ENCODE measurements at regions not wholly inside any gene's neighbourhood (a gene's known extent, or its start where the extent isn't known, plus 50 kb on each side); places are given as distances from the start of the nearest gene placed in this dataset.

DNA sequence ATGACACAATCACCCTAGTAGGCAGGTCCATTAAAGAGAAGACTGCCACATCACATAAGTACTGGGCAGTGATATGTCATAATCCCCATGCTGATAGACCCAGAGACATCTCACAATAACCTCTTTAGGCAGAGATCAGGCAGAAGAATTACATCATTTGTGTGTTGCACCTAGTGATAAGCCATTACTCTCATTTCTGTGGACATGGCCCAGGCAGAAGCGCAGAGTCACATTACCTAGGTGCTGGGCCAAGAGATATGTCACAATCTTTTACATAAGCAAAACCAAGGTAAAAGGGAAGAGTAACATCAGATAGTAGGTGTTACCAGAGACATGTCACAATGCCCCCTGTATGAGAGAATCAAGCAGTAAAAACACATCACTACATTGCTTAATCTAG is 71.9 kb downstream of the ZNF726 start:
- TF ChIP-seq TCF12 (IDR thresholded peaks at IDR 0.05; ENCODE audit: low read depth) (no peak), ZBTB7A (IDR thresholded peaks at IDR 0.05; ENCODE audit: low read depth) (no peak), TEAD4 (IDR thresholded peaks at IDR 0.05) (no peak), EP300 (IDR thresholded peaks at IDR 0.05; ENCODE audit: borderline replicate concordance) (no peak), TAF1 (IDR thresholded peaks at IDR 0.05; ENCODE audit: low read depth) (no peak), CEBPB (IDR thresholded peaks at IDR 0.05) (no peak), NFIC (IDR thresholded peaks at IDR 0.05) (no peak)
- TF ChIP-seq, protein P1, sequence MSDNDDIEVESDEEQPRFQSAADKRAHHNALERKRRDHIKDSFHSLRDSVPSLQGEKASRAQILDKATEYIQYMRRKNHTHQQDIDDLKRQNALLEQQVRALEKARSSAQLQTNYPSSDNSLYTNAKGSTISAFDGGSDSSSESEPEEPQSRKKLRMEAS (IDR thresholded peaks at IDR 0.05), result no peak

DNA sequence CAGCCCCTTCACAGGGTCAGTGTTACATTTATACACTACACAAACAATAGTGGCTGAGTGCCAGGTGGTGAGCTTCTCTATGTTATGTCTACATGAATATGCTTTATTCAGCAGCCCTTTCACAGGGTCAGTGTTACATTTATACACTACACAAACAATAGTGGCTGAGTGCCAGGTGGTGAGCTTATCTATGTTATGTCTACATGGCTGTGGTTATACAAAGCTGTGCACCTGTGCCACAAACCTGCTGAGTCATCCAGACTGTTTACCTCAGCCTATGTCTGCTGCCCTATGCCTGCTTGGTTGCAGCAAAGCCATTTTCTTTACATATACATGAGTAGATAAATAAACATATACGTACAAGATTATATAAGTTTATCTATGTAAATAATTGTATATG is 76.5 kb downstream of the ZNF726 start:
- no peak for TF ChIP-seq TEAD4 (IDR thresholded peaks at IDR 0.05)
- peak; percentile 78 for TF ChIP-seq NFIC (IDR thresholded peaks at IDR 0.05)
- TF ChIP-seq CEBPB (IDR thresholded peaks at IDR 0.05), result no peak
- TF ChIP-seq FOXM1 (IDR thresholded peaks at IDR 0.05; ENCODE audit: borderline replicate concordance, low read depth), result no peak
- TF ChIP-seq, protein P2, sequence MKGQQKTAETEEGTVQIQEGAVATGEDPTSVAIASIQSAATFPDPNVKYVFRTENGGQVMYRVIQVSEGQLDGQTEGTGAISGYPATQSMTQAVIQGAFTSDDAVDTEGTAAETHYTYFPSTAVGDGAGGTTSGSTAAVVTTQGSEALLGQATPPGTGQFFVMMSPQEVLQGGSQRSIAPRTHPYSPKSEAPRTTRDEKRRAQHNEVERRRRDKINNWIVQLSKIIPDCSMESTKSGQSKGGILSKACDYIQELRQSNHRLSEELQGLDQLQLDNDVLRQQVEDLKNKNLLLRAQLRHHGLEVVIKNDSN (IDR thresholded peaks at IDR 0.05), result 0 out of 2 replicates have a peak, but pooled peaks have one; percentile 9
- TF ChIP-seq TCF12 (IDR thresholded peaks at IDR 0.05; ENCODE audit: low read depth), result peak; percentile 51; the same call in 1 of the 2 replicates

DNA sequence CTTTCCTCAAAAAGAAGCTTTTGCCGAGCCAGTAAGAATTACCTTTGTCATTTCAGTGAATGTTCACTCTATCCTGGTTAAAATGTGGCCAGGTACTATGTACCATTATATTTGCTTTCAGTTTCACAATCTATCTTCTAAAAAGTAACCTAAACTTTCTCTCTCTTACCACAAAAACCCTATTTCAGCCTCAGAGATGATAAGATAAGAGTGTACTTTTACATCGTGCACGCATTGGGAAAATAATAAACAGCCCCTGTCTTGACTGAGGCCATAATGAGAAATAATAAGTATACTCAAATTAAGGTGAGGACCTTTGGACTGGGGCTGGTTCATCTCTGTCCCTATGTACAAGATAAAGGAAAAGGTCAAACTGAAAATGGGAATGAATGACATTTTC is 77.7 kb downstream of the ZNF726 start:
- TF ChIP-seq YY1 (IDR thresholded peaks at IDR 0.05; ENCODE audit: low read depth), result no peak
- no peak for TF ChIP-seq TAF1 (IDR thresholded peaks at IDR 0.05; ENCODE audit: low read depth)
- no peak for TF ChIP-seq ZBTB7A (IDR thresholded peaks at IDR 0.05; ENCODE audit: low read depth)
- no peak for TF ChIP-seq RAD21 (IDR thresholded peaks at IDR 0.05; ENCODE audit: low read depth)
- no peak for TF ChIP-seq EGR1 (IDR thresholded peaks at IDR 0.05)
- TF ChIP-seq CREB1 (IDR thresholded peaks at IDR 0.05; ENCODE audit: low read depth), result no peak
- TF ChIP-seq NFIC (IDR thresholded peaks at IDR 0.05), result no peak
- no peak for TF ChIP-seq TEAD4 (IDR thresholded peaks at IDR 0.05)
- no peak for TF ChIP-seq EP300 (IDR thresholded peaks at IDR 0.05; ENCODE audit: borderline replicate concordance)

DNA sequence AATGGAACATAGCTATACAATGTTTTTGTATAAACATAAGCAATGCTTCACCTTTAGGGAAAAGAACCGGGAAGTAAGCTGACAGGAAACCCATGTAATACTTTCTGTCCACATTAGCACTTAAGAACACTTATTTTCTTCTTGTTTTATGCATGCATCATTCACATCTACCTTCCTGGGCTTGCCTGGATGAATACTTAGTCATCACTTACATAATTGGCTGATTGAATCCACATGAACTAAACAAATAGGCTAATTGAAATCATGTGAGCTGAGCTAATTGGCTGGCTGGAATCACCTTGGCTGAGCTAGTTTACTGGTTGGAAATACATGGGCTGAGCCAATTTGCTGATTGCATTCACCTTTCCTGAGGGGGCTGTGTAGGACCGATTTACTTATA is 78.8 kb downstream of the ZNF726 start:
- TF ChIP-seq EGR1 (IDR thresholded peaks at IDR 0.05) (no peak), CEBPB (IDR thresholded peaks at IDR 0.05) (no peak), TAF1 (IDR thresholded peaks at IDR 0.05; ENCODE audit: low read depth) (no peak), TEAD4 (IDR thresholded peaks at IDR 0.05) (no peak), FOXM1 (IDR thresholded peaks at IDR 0.05; ENCODE audit: borderline replicate concordance, low read depth) (no peak)
- TF ChIP-seq, protein P1 (IDR thresholded peaks at IDR 0.05), result no peak
- TF ChIP-seq, protein P2 (IDR thresholded peaks at IDR 0.05), result no peak

DNA sequence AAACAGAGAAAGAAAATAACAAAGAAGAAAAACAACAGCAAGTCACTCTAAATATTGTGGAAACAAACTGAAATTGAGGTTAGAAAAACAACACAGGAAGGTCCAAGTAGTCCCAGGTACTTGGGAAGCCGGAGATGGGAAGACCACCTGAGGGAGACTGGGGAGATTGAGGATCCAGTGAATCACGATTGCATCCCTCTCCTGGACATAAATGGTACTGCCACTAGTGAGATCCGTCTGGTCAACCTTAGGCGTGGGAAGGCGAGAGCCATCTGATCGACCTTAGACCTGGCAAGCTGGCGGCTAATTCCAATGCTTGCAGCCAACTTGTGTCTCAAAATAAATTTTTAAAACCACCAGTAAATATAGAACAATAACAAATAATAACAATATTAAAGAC is 81.9 kb downstream of the ZNF726 start:
- no peak for TF ChIP-seq FOXM1 (IDR thresholded peaks at IDR 0.05; ENCODE audit: borderline replicate concordance, low read depth)
- 0 out of 2 replicates have a peak, but pooled peaks have one; percentile 4 for TF ChIP-seq RAD21 (IDR thresholded peaks at IDR 0.05; ENCODE audit: low read depth)

DNA sequence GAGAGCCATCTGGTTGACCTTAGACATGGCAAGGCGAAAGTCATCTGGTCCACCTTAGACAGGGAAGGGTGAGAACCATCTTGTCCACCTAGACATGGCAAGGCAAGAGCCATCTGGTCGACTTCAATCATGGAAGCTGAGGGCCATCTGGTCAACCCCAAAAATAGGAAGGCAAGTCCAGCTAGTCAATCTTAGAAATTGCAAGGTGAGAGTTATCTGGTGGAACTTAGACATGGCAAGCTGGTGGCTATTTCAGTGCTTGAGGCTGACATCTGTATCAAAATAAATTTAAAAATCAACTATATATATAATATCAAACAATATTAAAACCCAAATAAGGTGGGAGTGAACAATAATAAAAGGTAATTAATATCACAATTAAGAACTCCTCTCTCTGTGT is 83.9 kb downstream of the ZNF726 start:
- TF ChIP-seq EGR1 (IDR thresholded peaks at IDR 0.05) (no peak), FOXM1 (IDR thresholded peaks at IDR 0.05; ENCODE audit: borderline replicate concordance, low read depth) (no peak), RAD21 (IDR thresholded peaks at IDR 0.05; ENCODE audit: low read depth) (no peak), EP300 (IDR thresholded peaks at IDR 0.05; ENCODE audit: borderline replicate concordance) (no peak), CREB1 (IDR thresholded peaks at IDR 0.05; ENCODE audit: low read depth) (no peak), CEBPB (IDR thresholded peaks at IDR 0.05) (no peak), TCF12 (IDR thresholded peaks at IDR 0.05; ENCODE audit: low read depth) (no peak), NFIC (IDR thresholded peaks at IDR 0.05) (no peak)
- TF ChIP-seq, protein P2 (IDR thresholded peaks at IDR 0.05), result no peak
- TF ChIP-seq, protein P1 (IDR thresholded peaks at IDR 0.05), result no peak
- TF ChIP-seq, protein P3, sequence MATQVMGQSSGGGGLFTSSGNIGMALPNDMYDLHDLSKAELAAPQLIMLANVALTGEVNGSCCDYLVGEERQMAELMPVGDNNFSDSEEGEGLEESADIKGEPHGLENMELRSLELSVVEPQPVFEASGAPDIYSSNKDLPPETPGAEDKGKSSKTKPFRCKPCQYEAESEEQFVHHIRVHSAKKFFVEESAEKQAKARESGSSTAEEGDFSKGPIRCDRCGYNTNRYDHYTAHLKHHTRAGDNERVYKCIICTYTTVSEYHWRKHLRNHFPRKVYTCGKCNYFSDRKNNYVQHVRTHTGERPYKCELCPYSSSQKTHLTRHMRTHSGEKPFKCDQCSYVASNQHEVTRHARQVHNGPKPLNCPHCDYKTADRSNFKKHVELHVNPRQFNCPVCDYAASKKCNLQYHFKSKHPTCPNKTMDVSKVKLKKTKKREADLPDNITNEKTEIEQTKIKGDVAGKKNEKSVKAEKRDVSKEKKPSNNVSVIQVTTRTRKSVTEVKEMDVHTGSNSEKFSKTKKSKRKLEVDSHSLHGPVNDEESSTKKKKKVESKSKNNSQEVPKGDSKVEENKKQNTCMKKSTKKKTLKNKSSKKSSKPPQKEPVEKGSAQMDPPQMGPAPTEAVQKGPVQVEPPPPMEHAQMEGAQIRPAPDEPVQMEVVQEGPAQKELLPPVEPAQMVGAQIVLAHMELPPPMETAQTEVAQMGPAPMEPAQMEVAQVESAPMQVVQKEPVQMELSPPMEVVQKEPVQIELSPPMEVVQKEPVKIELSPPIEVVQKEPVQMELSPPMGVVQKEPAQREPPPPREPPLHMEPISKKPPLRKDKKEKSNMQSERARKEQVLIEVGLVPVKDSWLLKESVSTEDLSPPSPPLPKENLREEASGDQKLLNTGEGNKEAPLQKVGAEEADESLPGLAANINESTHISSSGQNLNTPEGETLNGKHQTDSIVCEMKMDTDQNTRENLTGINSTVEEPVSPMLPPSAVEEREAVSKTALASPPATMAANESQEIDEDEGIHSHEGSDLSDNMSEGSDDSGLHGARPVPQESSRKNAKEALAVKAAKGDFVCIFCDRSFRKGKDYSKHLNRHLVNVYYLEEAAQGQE (IDR thresholded peaks at IDR 0.05; ENCODE audit: low read depth), result no peak

DNA sequence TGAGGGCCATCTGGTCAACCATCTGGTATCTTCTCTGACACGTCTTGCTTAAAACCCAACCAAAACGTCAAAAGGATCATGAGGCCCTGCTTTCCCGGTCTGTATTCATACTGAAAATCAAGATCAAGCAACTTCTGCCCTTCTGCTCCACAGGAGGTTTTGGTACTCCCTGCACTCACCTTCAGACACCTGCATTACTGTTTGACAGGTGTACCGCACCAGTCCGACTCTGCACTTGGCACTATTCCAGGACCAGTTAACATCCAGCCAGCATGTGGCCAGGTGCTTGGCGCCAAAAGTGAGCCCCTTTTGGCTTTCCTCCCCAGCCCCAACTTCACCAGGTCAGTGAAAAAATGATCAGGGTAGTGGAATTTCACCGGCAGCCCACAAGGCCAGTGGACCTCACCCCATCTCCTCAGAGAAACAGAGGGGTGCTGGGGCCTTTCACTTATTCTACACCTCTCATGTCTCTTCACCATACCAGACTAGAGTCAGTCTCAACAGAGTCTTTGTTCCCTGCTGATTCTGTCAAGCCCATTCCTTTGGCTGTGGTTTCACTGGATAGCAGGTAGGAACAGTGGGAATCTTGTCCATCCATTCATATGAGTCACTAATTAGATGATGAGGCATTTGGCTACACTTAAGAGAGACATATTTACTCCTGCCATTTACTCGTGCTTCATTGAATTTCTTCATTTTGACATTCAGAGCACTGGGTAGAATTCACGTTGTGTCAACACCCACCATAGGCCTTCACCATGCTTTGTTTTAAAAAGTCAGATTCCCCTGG is 85.3 kb downstream of the ZNF726 start:
- TF ChIP-seq ZBTB7A (IDR thresholded peaks at IDR 0.05; ENCODE audit: low read depth) (no peak), NFIC (IDR thresholded peaks at IDR 0.05) (0 out of 2 replicates have a peak, but pooled peaks have one; percentile 19)

Measured in Ishikawa (cell line).